HUDEP-2 (cell line): ENCODE measurements at regions not wholly inside any gene's neighbourhood (a gene's known extent, or its start where the extent isn't known, plus 50 kb on each side); places are given as distances from the start of the nearest gene placed in this dataset.
"Not testable (repeated sequence)": the region's sequence is repeated elsewhere in the genome, so short reads cannot be mapped to it uniquely, and the experiment has no call there.

Source experiments
- DNase-seq, 76 experiments: peaks; one replicate each; lab custom pipeline; 2025; ENCODE audit not compliant: unreplicated experiment in 76 of 76; lab: John Stamatoyannopoulos, UW

- no peak for DNase-seq
Observed at GRCh38 chr5:124554746-124555578, 191.5 kb downstream of the ZNF608 start.

GRCh38 chr5:124553911-124554310, 192.5 kb downstream of the ZNF608 start:
- DNase-seq, result no peak

GRCh38 chr5:124552526-124552925, 193.9 kb downstream of the ZNF608 start:
- no peak for DNase-seq

- no peak for DNase-seq
Observed at GRCh38 chr5:124551939-124552279, 194.5 kb downstream of the ZNF608 start.

GRCh38 chr5:124550731-124551130, 195.7 kb downstream of the ZNF608 start:
- no peak for DNase-seq

GRCh38 chr5:124549891-124550436, 196.5 kb downstream of the ZNF608 start:
- DNase-seq, result no peak

GRCh38 chr5:124546643-124547042, 199.8 kb downstream of the ZNF608 start:
- DNase-seq, result peak in 2 of 76 experiments; percentile 0 to 1

- DNase-seq, result no peak
Observed at GRCh38 chr5:124544366-124545055, 201.9 kb downstream of the ZNF608 start.

- DNase-seq, result no peak
Observed at GRCh38 chr5:124538931-124539330, 207.5 kb downstream of the ZNF608 start.

- DNase-seq, result no peak
Observed at GRCh38 chr5:124538191-124538590, 208.2 kb downstream of the ZNF608 start.

GRCh38 chr5:124537522-124537921, 208.9 kb downstream of the ZNF608 start:
- no peak for DNase-seq

- DNase-seq, result no peak
Observed at GRCh38 chr5:124537107-124537506, 209.3 kb downstream of the ZNF608 start.

GRCh38 chr5:124536333-124536732, 210.1 kb downstream of the ZNF608 start:
- no peak for DNase-seq

- DNase-seq, result no peak
Observed at GRCh38 chr5:124530916-124531315, 215.5 kb downstream of the ZNF608 start.

GRCh38 chr5:124528838-124529237, 217.6 kb downstream of the ZNF608 start:
- no peak for DNase-seq

GRCh38 chr5:124527220-124527991, 219.0 kb downstream of the ZNF608 start:
- no peak for DNase-seq

- not testable (repeated sequence) for DNase-seq
Observed at GRCh38 chr5:124526079-124526478, 220.4 kb downstream of the ZNF608 start.

GRCh38 chr5:124524552-124525232, 221.7 kb downstream of the ZNF608 start:
- DNase-seq, result no peak

- DNase-seq, result no peak
Observed at GRCh38 chr5:124523897-124524296, 222.5 kb downstream of the ZNF608 start.

- DNase-seq, result no peak
Observed at GRCh38 chr5:124522992-124523391, 223.4 kb downstream of the ZNF608 start.
